Calu3 (cell line): ENCODE measurements at regions not wholly inside any gene's neighbourhood (a gene's known extent, or its start where the extent isn't known, plus 50 kb on each side); places are given as distances from the start of the nearest gene placed in this dataset.

ENCODE experiments used
- BruUV-seq: library from RNA; stranded (reverse); fragments of 400-500 nt; replicated peaks from 2 replicates; lab custom pipeline; 2021; lab: Mats Ljungman, UMichigan
- CTCF ChIA-PET: fragments of 300-600 bp; sonication (Branson Sonifier 250); formaldehyde crosslinking; loops from one replicate; lab custom pipeline; 2022; ENCODE audit warnings: antibody characterized with exemption; lab: Charles Lee
- DNase-seq: peaks from one replicate; pipeline ENCODE4 v3.0.0; 2022
- H3K27ac Mint-ChIP-seq: one replicate; pipeline ENCODE4 v1.8.0; 2022; ENCODE audit warnings: mixed read lengths; ENCODE audit not compliant: unreplicated experiment
- H3K27me3 Mint-ChIP-seq: one replicate; pipeline ENCODE4 v1.8.0; 2022; ENCODE audit warnings: mixed read lengths; ENCODE audit not compliant: unreplicated experiment
- H3K36me3 Mint-ChIP-seq: one replicate; pipeline ENCODE4 v1.8.0; 2022; ENCODE audit warnings: mild to moderate bottlenecking, moderate library complexity, mixed read lengths; ENCODE audit not compliant: insufficient read depth, unreplicated experiment
- H3K4me1 Mint-ChIP-seq: one replicate; pipeline ENCODE4 v1.8.0; 2022; ENCODE audit warnings: mild to moderate bottlenecking, low read depth, mixed read lengths; ENCODE audit not compliant: unreplicated experiment
- H3K4me3 Mint-ChIP-seq: one replicate; pipeline ENCODE4 v1.8.0; 2022; ENCODE audit warnings: mild to moderate bottlenecking, low read depth, moderate library complexity, mixed read lengths; ENCODE audit not compliant: unreplicated experiment
- H3K9me3 Mint-ChIP-seq: one replicate; pipeline ENCODE4 v1.8.0; 2022; ENCODE audit warnings: low read depth, mixed read lengths; ENCODE audit not compliant: unreplicated experiment
- CTCF ChIP-seq: fragments of 200-600 bp; IDR thresholded peaks from one replicate; pipeline ENCODE4 v1.8.0; 2022; ENCODE audit warnings: antibody characterized with exemption; ENCODE audit not compliant: unreplicated experiment
- intact Hi-C: fragments of 100-400 bp; cut with micrococcal nuclease; formaldehyde crosslinking; loops from one replicate; pipeline ENCODE4 v1.10.0; 2022; ENCODE audit not compliant: unreplicated experiment

GRCh38 chr4:162869157-162869556, 297.5 kb downstream of the NAF1 start:
- Mint-ChIP-seq H3K27ac (no peak overlapping the region), H3K36me3 (no peaks in the 10 kb centered on the region), H3K4me1 (no peaks in the 10 kb centered on the region), H3K9me3 (peaks cover 10% of the 10 kb centered on the region), H3K4me3 (no peak overlapping the region), H3K27me3 (no peaks in the 10 kb centered on the region)
- DNase-seq: no peak
- TF ChIP-seq CTCF: no peak
- no TSS peak for BruUV-seq
- intact Hi-C loops: no loop called here
- CTCF ChIA-PET: no interaction called here

GRCh38 chr4:162866565-162866964, 300.1 kb downstream of the NAF1 start:
- H3K4me3 Mint-ChIP-seq: no peak overlapping the region
- H3K27me3 Mint-ChIP-seq: no peaks in the 10 kb centered on the region
- intact Hi-C loops: no loop called here
- H3K9me3 Mint-ChIP-seq: peaks cover 10% of the 10 kb centered on the region
- DNase-seq: no peak
- no TSS peak for BruUV-seq
- TF ChIP-seq CTCF: no peak
- H3K27ac Mint-ChIP-seq: no peak overlapping the region
- H3K36me3 Mint-ChIP-seq: no peaks in the 10 kb centered on the region
- no peaks in the 10 kb centered on the region for H3K4me1 Mint-ChIP-seq
- CTCF ChIA-PET: no interaction called here

- Mint-ChIP-seq H3K4me1 (no peaks in the 10 kb centered on the region), H3K27me3 (no peaks in the 10 kb centered on the region), H3K9me3 (peaks cover 7% of the 10 kb centered on the region), H3K36me3 (no peaks in the 10 kb centered on the region), H3K4me3 (no peak overlapping the region), H3K27ac (no peak overlapping the region)
- intact Hi-C loops: no loop called here
- TF ChIP-seq CTCF: no peak
- CTCF ChIA-PET: interaction anchor here (0.5 kb wide), 1 partner anchor 685 kb away, joined by 3 read pairs; no protein-coding TSS in a partner anchor
- no peak for DNase-seq
- BruUV-seq: no TSS peak
Measured at GRCh38 chr4:162865102-162865501, 301.6 kb downstream of the NAF1 start.

GRCh38 chr4:162853788-162854187, 312.9 kb downstream of the NAF1 start:
- intact Hi-C loops: no loop called here
- CTCF ChIA-PET: no interaction called here
- Mint-ChIP-seq H3K4me3 (no peak overlapping the region), H3K4me1 (no peaks in the 10 kb centered on the region), H3K9me3 (no peaks in the 10 kb centered on the region), H3K27me3 (no peaks in the 10 kb centered on the region), H3K27ac (no peak overlapping the region), H3K36me3 (no peaks in the 10 kb centered on the region)
- TF ChIP-seq CTCF: no peak
- DNase-seq: no peak
- BruUV-seq: no TSS peak
